ENCODE measurements at regions not wholly inside any gene's neighbourhood (a gene's known extent, or its start where the extent isn't known, plus 50 kb on each side); places are given as distances from the start of the nearest gene placed in this dataset.

DNA sequence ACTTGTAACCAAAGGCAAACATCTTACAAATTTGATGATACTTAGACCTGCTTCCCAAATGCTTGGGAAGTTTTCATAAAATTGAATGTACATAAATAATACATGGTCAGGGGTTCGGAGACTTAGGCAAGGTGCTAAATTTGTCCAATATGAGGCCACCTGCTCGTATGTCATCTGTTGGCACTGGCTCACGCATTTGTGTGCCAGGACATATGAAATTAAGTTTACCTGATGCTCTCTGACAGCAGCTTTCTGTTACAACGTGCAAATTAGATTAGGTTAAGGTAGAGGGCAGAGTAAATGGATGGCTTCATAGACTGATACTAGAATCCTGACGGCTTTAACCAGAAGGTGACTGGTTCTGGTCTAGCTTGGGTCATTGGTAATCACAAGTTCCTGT lies 970.3 kb upstream of the RBFOX1 start:
- H3K27ac Mint-ChIP-seq, result no peak overlapping the region

GRCh38 chr16:6360641-6361040 lies 972.0 kb upstream of the RBFOX1 start:
- Mint-ChIP-seq H3K9me3 (no peaks in the 10 kb centered on the region), H3K36me3 (ENCODE audit: low read depth) (no peaks in the 10 kb centered on the region), H3K4me3 (no peak overlapping the region), H3K27me3 (ENCODE audit: low read depth) (peaks cover 5% of the 10 kb centered on the region), H3K4me1 (no peaks in the 10 kb centered on the region), H3K27ac (no peak overlapping the region)
- TF ChIP-seq, protein P1, sequence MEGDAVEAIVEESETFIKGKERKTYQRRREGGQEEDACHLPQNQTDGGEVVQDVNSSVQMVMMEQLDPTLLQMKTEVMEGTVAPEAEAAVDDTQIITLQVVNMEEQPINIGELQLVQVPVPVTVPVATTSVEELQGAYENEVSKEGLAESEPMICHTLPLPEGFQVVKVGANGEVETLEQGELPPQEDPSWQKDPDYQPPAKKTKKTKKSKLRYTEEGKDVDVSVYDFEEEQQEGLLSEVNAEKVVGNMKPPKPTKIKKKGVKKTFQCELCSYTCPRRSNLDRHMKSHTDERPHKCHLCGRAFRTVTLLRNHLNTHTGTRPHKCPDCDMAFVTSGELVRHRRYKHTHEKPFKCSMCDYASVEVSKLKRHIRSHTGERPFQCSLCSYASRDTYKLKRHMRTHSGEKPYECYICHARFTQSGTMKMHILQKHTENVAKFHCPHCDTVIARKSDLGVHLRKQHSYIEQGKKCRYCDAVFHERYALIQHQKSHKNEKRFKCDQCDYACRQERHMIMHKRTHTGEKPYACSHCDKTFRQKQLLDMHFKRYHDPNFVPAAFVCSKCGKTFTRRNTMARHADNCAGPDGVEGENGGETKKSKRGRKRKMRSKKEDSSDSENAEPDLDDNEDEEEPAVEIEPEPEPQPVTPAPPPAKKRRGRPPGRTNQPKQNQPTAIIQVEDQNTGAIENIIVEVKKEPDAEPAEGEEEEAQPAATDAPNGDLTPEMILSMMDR (IDR thresholded peaks at IDR 0.05; ENCODE audit: unreplicated experiment in 3 of 3), result no peak

More for the DNA sequence above, 970.3 kb upstream of the RBFOX1 start:
- H3K27me3 Mint-ChIP-seq (ENCODE audit: low read depth), result no peaks in the 10 kb centered on the region
- H3K36me3 Mint-ChIP-seq (ENCODE audit: low read depth), result no peaks in the 10 kb centered on the region
- H3K9me3 Mint-ChIP-seq, result no peaks in the 10 kb centered on the region
- no peaks in the 10 kb centered on the region for H3K4me1 Mint-ChIP-seq
- TF ChIP-seq, protein P1 (IDR thresholded peaks at IDR 0.05; ENCODE audit: unreplicated experiment in 3 of 3), result no peak
- H3K4me3 Mint-ChIP-seq, result no peak overlapping the region

DNA sequence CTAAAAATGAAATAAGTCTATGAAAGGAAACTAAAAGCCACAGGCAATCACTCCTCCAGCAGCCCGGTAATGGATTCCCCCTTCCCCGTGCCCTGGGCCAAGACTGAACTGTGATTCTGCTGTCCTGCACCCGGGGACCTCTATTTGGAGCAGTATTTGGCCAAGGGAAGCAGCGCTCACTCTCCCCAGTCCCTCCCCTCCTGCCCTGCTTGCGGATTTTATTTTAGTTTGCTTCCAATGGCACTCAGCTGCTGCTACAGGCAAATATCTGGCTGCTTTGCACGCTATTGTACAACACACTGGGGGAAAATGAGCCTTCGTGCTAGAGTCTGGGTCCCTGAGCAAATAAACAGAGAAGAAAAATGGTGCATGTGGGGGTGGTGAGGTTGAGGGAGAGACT lies 975.7 kb upstream of the RBFOX1 start:
- H3K4me1 Mint-ChIP-seq, result no peaks in the 10 kb centered on the region
- no peaks in the 10 kb centered on the region for H3K36me3 Mint-ChIP-seq (ENCODE audit: low read depth)
- no peak overlapping the region for H3K27ac Mint-ChIP-seq
- H3K4me3 Mint-ChIP-seq, result no peak overlapping the region
- H3K27me3 Mint-ChIP-seq (ENCODE audit: low read depth), result peaks cover 5% of the 10 kb centered on the region
- H3K9me3 Mint-ChIP-seq, result no peaks in the 10 kb centered on the region
- TF ChIP-seq, protein P1 (IDR thresholded peaks at IDR 0.05; ENCODE audit: unreplicated experiment in 3 of 3), result no peak

GRCh38 chr16:6349725-6350124 lies 982.9 kb upstream of the RBFOX1 start:
- Mint-ChIP-seq H3K9me3 (no peaks in the 10 kb centered on the region), H3K27ac (no peak overlapping the region)
- TF ChIP-seq, protein P1 (IDR thresholded peaks at IDR 0.05; ENCODE audit: unreplicated experiment in 3 of 3), result no peak

GRCh38 chr16:6345090-6345489 lies 987.6 kb upstream of the RBFOX1 start:
- TF ChIP-seq, protein P1 (IDR thresholded peaks at IDR 0.05; ENCODE audit: unreplicated experiment in 3 of 3), result no peak
- Mint-ChIP-seq H3K27ac (no peak overlapping the region), H3K36me3 (ENCODE audit: low read depth) (no peaks in the 10 kb centered on the region), H3K27me3 (ENCODE audit: low read depth) (no peaks in the 10 kb centered on the region), H3K4me3 (no peak overlapping the region), H3K9me3 (peaks cover 4% of the 10 kb centered on the region), H3K4me1 (no peaks in the 10 kb centered on the region)

More at GRCh38 chr16:6349725-6350124, 982.9 kb upstream of the RBFOX1 start:
- no peaks in the 10 kb centered on the region for H3K4me1 Mint-ChIP-seq
- no peaks in the 10 kb centered on the region for H3K27me3 Mint-ChIP-seq (ENCODE audit: low read depth)
- no peaks in the 10 kb centered on the region for H3K36me3 Mint-ChIP-seq (ENCODE audit: low read depth)
- no peak overlapping the region for H3K4me3 Mint-ChIP-seq

GRCh38 chr16:6343157-6343556 lies 989.5 kb upstream of the RBFOX1 start:
- H3K9me3 Mint-ChIP-seq, result peaks cover 9% of the 10 kb centered on the region
- H3K4me3 Mint-ChIP-seq, result no peak overlapping the region
- no peaks in the 10 kb centered on the region for H3K4me1 Mint-ChIP-seq
- no peaks in the 10 kb centered on the region for H3K27me3 Mint-ChIP-seq (ENCODE audit: low read depth)
- no peak overlapping the region for H3K27ac Mint-ChIP-seq
- no peaks in the 10 kb centered on the region for H3K36me3 Mint-ChIP-seq (ENCODE audit: low read depth)
- TF ChIP-seq, protein P1 (IDR thresholded peaks at IDR 0.05; ENCODE audit: unreplicated experiment in 3 of 3), result no peak

Measured in nephron (organoid).